ENCODE measurements at regions not wholly inside any gene's neighbourhood (a gene's known extent, or its start where the extent isn't known, plus 50 kb on each side); places are given as distances from the start of the nearest gene placed in this dataset.
"Not testable (repeated sequence)": the region's sequence is repeated elsewhere in the genome, so short reads cannot be mapped to it uniquely, and the experiment has no call there.

DNA sequence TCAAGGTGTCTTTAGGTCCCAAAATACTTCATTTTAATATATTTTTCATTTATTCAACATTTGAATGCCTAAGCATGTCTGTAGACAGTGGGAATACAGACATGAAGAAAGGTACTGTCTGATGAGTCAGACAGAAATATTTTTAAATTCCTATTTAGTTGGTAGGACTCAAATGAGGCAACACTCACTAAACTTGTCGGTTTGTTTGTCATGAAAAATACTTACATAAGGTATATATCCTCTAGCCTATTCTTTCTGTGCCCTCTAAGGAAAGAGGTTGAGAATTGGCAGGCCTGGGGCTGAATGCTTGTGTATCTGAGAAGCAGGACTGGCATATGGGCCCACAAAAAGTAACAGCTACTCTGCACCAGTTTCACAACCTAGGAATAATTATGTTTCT, 423.6 kb upstream of the MDFIC2 start:
- DNase-seq = no peak

DNA sequence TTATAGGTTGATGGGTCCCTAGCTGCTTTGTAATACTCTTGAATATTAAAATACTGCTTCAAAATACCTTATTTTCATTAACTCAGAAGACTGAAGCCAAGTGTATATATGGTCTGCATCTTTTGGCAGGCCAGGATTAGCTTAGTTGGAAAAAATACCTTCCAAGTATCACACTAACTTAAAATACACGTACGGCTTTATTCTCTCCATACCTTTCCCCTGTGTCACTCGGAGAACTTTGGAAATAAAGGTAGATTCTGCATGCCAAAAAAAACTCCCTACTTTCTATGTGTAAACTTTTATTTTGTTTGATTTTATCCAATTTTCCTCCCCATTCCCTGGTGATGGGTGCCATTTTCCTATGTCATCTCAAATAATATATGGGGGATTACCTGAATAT, 422.3 kb upstream of the MDFIC2 start:
- DNase-seq = no peak

DNA sequence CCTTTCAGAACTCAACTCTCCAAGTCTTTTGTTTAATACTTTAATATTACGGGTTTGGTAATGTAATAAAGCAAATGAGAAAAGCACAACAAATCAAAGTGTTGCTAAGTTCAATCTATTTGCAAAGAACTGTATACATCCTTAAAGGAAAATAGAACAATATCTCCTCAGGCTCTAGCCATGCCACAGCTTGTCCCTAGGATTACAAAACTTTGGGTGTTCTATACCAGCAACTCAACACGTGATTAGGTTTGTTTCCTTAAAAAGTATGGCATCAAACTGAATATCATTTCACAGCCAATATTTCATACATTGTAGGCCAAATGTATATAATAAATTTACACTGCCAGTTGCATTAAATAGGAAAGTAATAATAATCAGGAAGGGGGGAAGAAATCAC, 418.6 kb upstream of the MDFIC2 start:
- no peak for DNase-seq

DNA sequence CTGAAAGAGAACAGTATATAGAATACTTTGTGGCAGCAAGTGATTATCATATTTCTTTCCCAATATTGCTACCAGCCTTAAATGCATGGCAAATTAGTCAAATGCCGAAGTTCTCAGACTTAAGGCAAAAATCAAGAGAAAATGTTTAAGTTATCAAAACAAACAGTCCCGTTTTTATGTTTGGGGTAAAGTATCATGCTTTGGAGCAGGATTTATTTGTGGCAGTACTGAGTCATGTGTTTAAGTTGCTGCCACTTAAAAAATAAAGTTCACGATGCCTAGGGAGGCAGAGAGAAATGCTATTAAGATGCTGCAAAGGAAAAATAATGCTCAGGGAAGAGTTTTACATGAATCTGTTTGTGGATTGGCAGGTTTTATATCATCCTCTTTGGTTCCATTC, 417.4 kb upstream of the MDFIC2 start:
- no peak for DNase-seq

GRCh38 chr3:70728311-70728710, 415.9 kb upstream of the MDFIC2 start:
- no peak for DNase-seq

- no peak for DNase-seq
Measured at GRCh38 chr3:70726961-70727360, 414.5 kb upstream of the MDFIC2 start.

- no peak for DNase-seq
Measured at GRCh38 chr3:70726096-70726938, 413.9 kb upstream of the MDFIC2 start.

DNA sequence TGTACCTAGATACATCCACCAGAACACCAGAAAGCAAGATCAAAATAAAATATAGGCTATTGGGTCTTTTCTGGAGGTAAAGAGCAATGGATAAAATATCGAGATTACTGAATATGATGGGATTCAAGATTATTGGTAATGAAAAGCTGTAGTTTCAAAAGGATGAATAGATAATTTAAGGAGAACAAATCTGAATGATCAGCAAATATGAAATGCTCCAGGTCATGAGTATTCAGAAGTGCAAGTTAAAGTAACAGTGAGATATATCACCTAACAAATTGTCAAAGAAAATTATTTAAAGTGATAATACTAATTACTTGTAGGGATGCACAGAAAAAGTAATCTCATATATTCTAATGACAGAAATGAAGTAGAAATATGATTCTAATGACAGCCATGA, 409.6 kb upstream of the MDFIC2 start:
- no peak for DNase-seq

DNA sequence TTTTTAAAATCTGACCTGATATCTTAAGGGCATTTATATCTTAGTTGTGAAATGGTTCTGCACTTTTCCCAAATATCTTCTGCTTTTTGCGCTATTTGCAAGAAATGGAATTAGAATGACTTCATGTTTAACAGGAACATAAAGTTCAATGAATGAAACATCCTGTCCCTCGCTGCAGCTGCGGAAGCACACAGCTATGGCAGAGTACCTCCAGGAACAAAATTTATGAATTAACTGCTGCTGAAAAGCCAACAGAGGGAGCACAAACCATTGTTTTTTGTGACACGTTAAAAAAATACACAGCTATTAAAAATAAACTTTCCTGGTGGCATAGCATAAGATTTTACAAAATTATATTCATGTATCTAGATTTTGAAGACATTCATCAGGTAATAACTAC, 404.4 kb upstream of the MDFIC2 start:
- no peak for DNase-seq

DNA sequence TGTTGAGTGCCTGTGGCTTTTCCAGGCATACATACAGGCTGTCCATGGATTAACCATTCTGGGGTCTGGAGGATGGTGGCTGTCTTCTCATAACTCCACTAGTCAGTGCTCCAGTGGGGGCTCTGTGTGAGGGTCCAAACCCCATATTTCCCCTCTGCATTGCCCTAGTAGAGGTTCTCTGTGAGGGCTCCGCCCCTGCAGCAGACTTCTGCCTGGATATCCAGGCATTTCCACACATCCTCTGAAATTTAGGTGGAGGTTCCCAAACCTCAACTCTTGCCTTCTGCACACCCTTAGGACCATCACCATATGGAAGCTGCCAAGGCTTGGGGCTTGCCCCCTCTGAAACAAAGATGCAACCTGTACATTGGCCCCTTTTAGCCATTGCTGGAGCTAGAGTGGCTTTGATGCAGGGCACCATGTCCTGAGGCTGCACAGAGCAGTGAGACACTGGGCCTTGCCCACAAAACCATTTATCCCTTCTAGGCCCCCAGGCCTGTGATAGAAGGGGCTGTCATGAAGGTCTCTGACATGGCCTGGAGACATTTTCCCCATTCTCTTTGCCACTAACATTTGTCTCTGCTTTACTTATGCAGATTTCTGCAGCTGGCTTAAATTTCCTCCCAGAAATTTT, 400.1 kb upstream of the MDFIC2 start:
- no peak for DNase-seq

- no peak for DNase-seq
Measured at GRCh38 chr3:70703305-70704102, 391.1 kb upstream of the MDFIC2 start.

- no peak for DNase-seq
Measured at GRCh38 chr3:70702132-70702531, 389.7 kb upstream of the MDFIC2 start.

DNA sequence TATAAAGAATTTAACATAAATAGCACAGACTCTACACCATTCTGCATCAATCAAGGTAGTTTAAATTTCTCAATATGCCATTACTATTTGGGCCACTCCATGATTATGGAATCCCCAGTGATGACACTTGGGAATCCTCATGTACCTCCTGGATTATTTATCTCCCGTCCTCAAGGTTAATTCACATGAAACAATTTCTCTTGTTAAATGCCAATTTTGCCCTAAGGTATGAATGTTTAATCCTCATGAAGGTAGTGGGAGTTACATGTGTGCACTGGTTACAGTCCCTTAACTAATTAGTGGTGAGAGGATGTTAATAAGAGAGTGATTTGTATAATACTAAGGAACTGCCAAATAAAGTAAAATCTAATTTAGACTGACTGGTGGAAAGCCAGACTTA, 372.3 kb upstream of the MDFIC2 start:
- no peak for DNase-seq

GRCh38 chr3:70675810-70676209, 363.4 kb upstream of the MDFIC2 start:
- not testable (repeated sequence) for DNase-seq

DNA sequence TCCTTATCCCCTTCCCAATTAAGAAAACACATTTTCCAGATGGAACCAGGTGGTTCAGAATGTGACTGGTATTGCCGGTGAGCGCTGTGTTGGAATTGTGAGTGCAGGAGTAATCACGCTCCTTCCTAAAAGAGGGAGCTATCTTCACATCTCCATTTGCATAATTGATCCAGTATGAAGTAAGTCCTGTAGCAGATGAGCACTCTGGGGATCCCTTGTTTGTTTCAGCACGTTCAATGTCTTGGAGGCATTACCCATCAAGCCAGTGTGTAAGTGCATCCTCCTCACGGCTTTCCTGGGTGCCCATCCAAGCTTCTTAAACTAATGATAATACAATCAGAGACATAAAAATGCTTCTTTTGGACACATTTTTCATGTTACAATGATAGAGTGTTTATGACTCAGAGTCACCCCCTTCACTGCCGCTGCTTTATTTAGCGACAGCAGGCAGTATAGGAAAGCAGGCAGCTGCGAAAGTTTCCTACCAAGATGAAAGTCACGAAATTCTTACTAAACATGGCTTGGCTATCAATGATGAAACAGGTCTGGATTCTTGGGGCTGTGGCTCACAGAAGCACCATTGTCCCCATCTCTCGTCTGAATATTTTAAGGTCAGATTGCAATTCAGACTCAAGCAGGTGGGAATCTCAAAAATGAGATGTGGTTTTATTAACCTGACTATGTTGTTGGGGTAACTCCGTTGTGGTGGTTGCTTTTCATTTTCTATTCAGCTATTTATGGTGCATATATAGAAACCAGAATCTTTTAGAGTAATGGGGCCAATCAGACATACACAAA, 346.3 kb upstream of the MDFIC2 start:
- no peak for DNase-seq

DNA sequence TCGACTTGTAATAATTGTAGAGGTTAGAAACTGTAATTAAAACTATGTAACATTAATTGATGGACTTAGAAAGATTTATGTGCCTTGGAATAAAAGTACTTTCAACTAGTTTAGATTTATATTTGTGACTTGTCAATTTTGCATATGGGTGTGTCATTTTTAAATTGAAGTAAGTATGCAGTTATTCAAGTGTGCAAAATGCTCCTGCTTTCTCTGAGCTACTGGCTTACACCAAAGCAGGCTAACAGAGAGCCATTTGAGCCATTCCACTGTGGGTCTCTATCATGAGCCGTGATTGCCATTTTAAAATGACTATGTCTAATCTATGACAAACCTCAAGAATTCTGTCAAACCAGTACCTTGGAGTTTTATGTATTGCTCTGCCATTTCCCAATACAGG, 345.0 kb upstream of the MDFIC2 start:
- no peak for DNase-seq

DNA sequence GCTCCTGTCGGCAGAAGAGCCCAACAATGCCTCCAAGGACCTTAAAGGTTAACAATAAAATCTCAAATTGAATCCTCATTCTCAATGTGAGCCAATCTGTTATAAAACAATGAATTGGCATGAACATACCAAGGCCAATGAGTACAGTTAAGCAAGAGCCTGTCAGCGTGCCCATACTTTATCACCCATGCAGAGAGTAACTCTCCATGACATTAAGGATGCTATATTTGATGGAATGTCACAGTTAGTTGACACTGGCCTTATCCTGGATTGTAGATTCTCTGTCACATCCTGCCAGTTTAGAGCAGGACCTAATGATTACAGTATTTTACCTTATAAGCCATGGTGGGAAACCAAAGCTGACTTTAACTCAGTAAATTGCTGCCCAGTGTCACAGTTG, 335.4 kb upstream of the MDFIC2 start:
- DNase-seq = no peak

DNA sequence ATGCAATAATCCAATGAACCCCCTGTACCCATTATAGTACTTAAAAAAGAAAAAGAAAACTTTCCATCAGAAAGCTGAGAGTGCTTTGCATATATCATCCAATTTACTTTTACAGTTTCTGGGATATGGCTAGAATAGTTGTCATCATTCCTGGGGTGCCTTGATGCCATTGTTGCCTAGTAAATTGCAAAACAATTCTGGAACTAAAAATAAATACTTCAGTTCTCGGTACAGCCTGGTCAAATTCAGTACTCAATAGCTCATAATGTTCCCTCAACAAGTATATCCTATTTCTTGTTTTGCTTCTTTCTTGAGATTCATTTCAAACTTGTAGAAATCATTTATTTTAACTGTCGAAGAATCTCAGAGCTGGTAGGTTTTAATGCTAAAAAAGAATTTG, 334.7 kb upstream of the MDFIC2 start:
- DNase-seq = no peak

DNA sequence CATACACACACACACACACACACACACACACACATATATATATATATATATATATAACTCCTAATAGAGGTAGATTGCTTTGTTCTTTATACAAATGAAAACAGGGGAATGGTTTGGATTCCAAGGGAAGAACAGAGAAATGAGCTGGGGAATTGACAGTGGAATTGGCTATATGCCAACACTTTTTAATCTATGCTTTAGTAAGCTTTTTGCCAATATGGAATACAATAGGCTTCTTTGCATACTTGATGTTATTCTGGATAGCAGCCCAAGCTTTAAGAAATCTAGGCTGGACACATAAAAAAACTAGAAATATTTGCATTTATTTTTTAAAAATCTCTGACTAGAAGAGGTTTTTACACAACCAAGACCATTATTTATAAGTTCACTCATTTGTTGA, 334.2 kb upstream of the MDFIC2 start:
- no peak for DNase-seq

GRCh38 chr3:70640481-70640880, 328.0 kb upstream of the MDFIC2 start:
- no peak for DNase-seq

- DNase-seq = no peak
Measured at GRCh38 chr3:70635301-70635700, 322.9 kb upstream of the MDFIC2 start.

- DNase-seq = no peak
Measured at GRCh38 chr3:70631716-70632307, 319.4 kb upstream of the MDFIC2 start.

DNA sequence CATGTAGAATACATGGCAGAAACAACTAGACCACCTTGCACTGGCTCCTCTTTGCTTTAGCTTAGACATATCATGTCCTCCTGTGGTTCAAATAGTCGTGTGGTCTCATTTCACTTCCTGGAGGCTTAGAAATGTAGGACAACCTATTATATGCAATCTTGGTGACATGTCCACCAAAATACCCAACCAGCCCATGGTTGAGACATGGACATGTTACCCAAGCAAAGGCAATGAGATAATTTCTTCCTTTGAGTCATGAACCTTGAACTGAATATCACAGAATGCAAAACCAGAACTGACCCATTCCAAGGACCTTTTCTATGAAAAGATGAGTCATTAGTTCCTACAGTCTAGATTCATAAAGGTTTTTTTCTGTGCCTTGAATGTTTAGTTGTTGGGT, 309.0 kb upstream of the MDFIC2 start:
- no peak for DNase-seq

All from NCI-H146 (cell line).